Right lobe of liver (tissue), 6 donors: ENCODE measurements at regions not wholly inside any gene's neighbourhood (a gene's known extent, or its start where the extent isn't known, plus 50 kb on each side); places are given as distances from the start of the nearest gene placed in this dataset.

Experiments used
- ATAC-seq, 4 donors: fragments of 200-7000 bp; cut with Tn5 transposase; one replicate each; pipeline ENCODE4 v1.9.1; 2020; ENCODE audit warnings: mild to moderate bottlenecking in 4 of 4, moderate library complexity in 4 of 4
- DNase-seq, 3 donors: peaks; one replicate each; pipeline ENCODE4 v3.0.0-alpha.2; 2020
- H3K27ac ChIP-seq, 3 donors: fragments of 200-600 bp; one replicate each; pipeline ENCODE4 v1.8.0; 2022
- H3K27me3 ChIP-seq, 2 donors: fragments of 200-600 bp; one replicate each; pipeline ENCODE4 v1.8.0; 2022
- H3K36me3 ChIP-seq, 4 donors: fragments of 200-600 bp; sonication (generic) in 1 of 4; one replicate each; pipeline versions ENCODE4 v1.5.1 to v1.8.0; 2017 to 2022; ENCODE audit warnings: control low read depth in 1 of 4
- H3K4me1 ChIP-seq, 4 donors: fragments of 200-600 bp; sonication (generic) in 1 of 4; one replicate each; pipeline versions ENCODE4 v1.5.1 to v1.8.0; 2017 to 2022; ENCODE audit warnings: control low read depth in 1 of 4
- H3K4me3 ChIP-seq, 3 donors: fragments of 200-600 bp; one replicate each; pipeline ENCODE4 v1.8.0; 2022
- H3K9me3 ChIP-seq, 4 donors: fragments of 200-600 bp; sonication (generic) in 1 of 4; one replicate each; pipeline versions ENCODE4 v1.5.1 to v1.8.0; 2017 to 2022; ENCODE audit warnings: control low read depth in 1 of 4
- POLR2A ChIP-seq: fragments of 450-650 bp; IDR thresholded peaks from one replicate; pipeline ENCODE4 v1.6.1; 2017; ENCODE audit warnings: antibody characterized with exemption, mild to moderate bottlenecking
- WGBS: methylation state at CpG from one replicate; pipeline ENCODE4 v1.1.6; 2018; ENCODE audit warnings: low coverage, low lambda C conversion rate; ENCODE audit not compliant: insufficient coverage; ENCODE audit errors: missing lambda C conversion rate; 5-methylcytosine and 5-hydroxymethylcytosine counted together
- intact Hi-C, 2 donors: fragments of 100-400 bp; cut with DNase I; formaldehyde crosslinking; loops; one replicate each; pipeline versions ENCODE4 v1.11.2 to v1.14.1; 2022
- TF ChIP-seq, protein P1 (sequence below), 4 donors: fragments of 200-600 bp in 3 of 4; fragments of 450-650 bp in 1 of 4; IDR thresholded peaks; one replicate each; pipeline versions ENCODE4 v1.5.1 to v1.8.0; 2016 to 2022; ENCODE audit warnings: antibody characterized with exemption in 4 of 4, mild to moderate bottlenecking in 2 of 4
- donor health status: DM: no; HTN: yes; CAD: no.
- donor health status: DM: no; HTN: no; CAD: no.
- donor health status: DM: no; HTN: no; CAD: no.
- donor health status: DM: no; HTN: yes; CAD: no.
- donor health status: DM: no; HTN: yes; CAD: no.

DNA sequence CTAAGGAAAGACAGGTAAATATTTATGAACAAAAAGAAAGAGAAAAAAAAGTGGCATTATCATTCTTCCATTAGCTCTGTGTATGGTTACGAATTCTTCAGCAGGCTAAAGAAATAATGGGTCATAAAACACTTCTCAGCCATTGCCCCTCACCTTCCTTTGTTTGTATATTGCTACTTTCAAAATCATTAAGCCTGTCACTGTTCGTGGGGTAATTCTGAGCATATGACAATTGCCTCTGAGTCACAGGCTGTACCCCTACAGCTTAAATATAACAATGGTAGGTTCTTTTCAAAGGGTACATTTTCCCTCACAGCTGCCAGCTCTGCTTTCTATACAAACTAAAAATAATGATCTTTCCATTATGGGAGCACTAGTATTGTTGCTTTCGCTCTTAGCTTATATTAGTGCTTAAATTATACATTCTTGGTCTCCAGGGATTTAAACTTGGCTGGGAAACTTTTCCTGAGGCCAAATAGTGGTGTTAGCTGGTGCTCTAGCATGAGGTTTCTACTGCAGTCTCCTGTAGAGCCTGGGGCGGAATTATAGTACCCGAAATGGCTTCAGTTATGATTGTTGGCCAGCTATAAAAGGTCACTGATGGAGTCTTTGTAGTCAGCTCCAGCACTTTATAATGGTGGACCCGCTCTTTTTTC lies 74.7 kb upstream of the CDH11 start:
- WGBS, result 45% methylated on average over 6 of the region's 6 CpGs
- intact Hi-C loops, result no loop called here
- Histone ChIP-seq H3K9me3 (no peaks in the 10 kb centered on the region), H3K4me3 (no peak overlapping the region), H3K27ac (no peak overlapping the region), H3K27me3 (no peaks in the 10 kb centered on the region), H3K36me3 (no peaks in the 10 kb centered on the region), H3K4me1 (no peaks in the 10 kb centered on the region)
- ATAC-seq (no peak), DNase-seq (no peak)
- no peak for TF ChIP-seq POLR2A
- TF ChIP-seq, protein P1, sequence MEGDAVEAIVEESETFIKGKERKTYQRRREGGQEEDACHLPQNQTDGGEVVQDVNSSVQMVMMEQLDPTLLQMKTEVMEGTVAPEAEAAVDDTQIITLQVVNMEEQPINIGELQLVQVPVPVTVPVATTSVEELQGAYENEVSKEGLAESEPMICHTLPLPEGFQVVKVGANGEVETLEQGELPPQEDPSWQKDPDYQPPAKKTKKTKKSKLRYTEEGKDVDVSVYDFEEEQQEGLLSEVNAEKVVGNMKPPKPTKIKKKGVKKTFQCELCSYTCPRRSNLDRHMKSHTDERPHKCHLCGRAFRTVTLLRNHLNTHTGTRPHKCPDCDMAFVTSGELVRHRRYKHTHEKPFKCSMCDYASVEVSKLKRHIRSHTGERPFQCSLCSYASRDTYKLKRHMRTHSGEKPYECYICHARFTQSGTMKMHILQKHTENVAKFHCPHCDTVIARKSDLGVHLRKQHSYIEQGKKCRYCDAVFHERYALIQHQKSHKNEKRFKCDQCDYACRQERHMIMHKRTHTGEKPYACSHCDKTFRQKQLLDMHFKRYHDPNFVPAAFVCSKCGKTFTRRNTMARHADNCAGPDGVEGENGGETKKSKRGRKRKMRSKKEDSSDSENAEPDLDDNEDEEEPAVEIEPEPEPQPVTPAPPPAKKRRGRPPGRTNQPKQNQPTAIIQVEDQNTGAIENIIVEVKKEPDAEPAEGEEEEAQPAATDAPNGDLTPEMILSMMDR (IDR thresholded peaks at IDR 0.05), result no peak

DNA sequence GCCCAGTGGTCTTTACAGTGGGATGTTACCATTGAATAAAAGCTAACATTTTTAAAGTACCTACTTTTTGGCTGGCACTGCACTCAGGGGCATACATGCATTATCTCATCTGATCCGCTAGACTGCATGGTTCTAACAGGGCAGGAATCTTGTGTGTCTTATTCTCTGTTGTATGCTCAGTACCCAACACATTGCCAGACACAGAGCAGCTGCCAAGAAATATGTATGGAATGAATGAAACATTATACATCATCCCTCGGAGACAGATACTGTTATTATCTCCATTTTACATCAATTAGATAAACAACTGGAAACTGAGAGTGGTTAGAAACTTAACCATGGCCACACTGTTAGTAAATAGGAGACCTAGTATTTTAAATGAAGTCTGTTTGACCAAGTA lies 74.1 kb upstream of the CDH11 start:
- Histone ChIP-seq H3K27ac (no peak overlapping the region), H3K27me3 (no peaks in the 10 kb centered on the region), H3K4me1 (no peaks in the 10 kb centered on the region), H3K9me3 (no peaks in the 10 kb centered on the region), H3K36me3 (no peaks in the 10 kb centered on the region), H3K4me3 (no peak overlapping the region)
- intact Hi-C loops, result no loop called here
- 33% methylated on average over 2 of the region's 2 CpGs for WGBS
- TF ChIP-seq, protein P1 (IDR thresholded peaks at IDR 0.05), result no peak
- no peak for TF ChIP-seq POLR2A
- DNase-seq (no peak), ATAC-seq (no peak)

DNA sequence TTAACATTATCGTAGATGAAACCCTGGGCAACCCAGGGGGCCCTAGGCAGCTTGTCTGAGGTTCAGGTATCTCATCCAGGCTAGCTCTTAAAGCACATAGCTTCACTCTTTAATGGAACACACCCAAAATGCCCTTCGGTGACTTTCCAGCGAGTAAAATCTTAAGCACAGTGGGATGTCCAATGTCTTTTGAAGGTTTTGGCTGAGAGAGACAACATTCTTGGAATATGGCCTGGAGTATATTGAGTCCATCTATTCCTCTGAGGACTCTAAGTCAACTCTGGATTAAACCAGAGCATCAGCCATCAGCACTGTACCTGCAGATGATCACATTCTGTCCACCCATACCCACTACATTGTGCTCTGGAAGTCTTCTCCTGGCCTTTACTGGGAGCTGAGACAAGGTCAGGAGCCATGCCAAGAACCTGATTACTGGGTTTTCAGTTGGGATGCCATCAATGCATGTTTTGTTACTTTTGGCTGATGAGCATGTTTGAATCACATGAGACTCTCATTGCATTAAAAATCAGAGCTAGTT lies 63.4 kb upstream of the CDH11 start:
- no peaks in the 10 kb centered on the region for H3K9me3 ChIP-seq
- DNase-seq, result no peak

DNA sequence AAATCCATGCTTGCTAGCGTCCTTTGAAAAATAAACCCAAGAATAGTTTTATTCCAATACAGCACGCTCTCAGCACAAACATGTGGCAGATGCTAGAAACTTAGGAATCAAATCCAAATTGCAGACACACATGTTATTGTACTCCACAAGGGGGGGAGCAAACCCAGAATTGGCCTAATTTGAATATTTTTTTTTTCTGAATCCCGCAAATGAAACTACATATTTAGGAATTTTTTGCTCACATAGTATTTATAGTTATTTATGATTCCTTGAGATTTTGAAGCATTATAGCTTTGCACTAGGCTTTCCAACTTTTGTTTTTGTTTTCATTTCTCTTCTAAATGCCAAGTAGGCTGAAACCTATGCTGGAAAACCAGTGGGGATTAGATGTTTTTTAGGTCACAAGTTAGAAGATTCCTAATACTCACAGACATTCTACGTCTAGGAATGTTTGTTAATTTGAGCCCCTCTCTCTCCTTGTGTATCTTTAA lies 59.3 kb upstream of the CDH11 start:
- DNase-seq (no peak), ATAC-seq (no peak)
- no peak for TF ChIP-seq POLR2A
- TF ChIP-seq, protein P1 (IDR thresholded peaks at IDR 0.05), result no peak
- H3K36me3 ChIP-seq, result no peaks in the 10 kb centered on the region
- no peaks in the 10 kb centered on the region for H3K4me1 ChIP-seq
- no peak overlapping the region for H3K4me3 ChIP-seq
- 47% methylated on average over 4 of the region's 4 CpGs for WGBS
- intact Hi-C loops, result no loop called here
- no peaks in the 10 kb centered on the region for H3K27me3 ChIP-seq
- H3K27ac ChIP-seq, result no peak overlapping the region
- no peaks in the 10 kb centered on the region for H3K9me3 ChIP-seq

More for the DNA sequence above, 63.4 kb upstream of the CDH11 start:
- intact Hi-C loops, result no loop called here
- TF ChIP-seq, protein P1 (IDR thresholded peaks at IDR 0.05), result no peak
- TF ChIP-seq POLR2A, result no peak
- WGBS, result 31% methylated on average over 3 of the region's 3 CpGs
- Histone ChIP-seq H3K4me3 (no peak overlapping the region), H3K36me3 (no peaks in the 10 kb centered on the region), H3K27ac (no peak overlapping the region), H3K4me1 (no peaks in the 10 kb centered on the region), H3K27me3 (no peaks in the 10 kb centered on the region)
- no peak for ATAC-seq
